ENCODE measurements at regions not wholly inside any gene's neighbourhood (a gene's known extent, or its start where the extent isn't known, plus 50 kb on each side); places are given as distances from the start of the nearest gene placed in this dataset.

DNA sequence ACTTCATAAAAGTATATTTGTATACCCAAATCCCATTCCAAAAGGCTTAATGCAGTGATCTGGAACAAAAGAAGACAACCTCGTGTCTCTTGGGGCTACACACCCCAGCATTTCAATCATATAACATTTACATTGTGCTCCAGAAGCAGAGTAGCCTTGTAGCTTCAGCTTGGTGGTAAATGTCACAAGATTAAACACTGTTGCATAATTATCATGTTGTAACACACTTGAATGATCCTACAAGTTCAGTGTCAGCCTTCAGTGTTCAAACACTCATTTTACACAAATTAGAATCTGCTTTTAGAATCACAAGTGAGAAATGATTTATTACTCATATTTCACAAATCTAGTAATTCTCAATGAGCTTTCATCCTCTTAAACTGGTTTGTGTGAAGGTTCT, 122.6 kb downstream of the CNTN3 start:
- DNase-seq (ENCODE audit: insufficient read length, low spot score, missing footprints): no peak
- Histone ChIP-seq H3K4me2 (ENCODE audit: insufficient read depth, low read length) (no peak overlapping the region), H3K36me3 (ENCODE audit: insufficient read depth, low read length) (no peaks in the 10 kb centered on the region), H3K79me2 (ENCODE audit: insufficient read depth, low read length) (no peaks in the 10 kb centered on the region), H4K20me1 (ENCODE audit: insufficient read depth, low read length) (no peaks in the 10 kb centered on the region), H3K27me3 (ENCODE audit: insufficient read depth, low read length) (no peaks in the 10 kb centered on the region), H3K27ac (ENCODE audit: low read depth, low read length) (no peak overlapping the region), H3K4me1 (ENCODE audit: insufficient read depth, low read length) (no peaks in the 10 kb centered on the region), H2AFZ (ENCODE audit: low read length) (no peak overlapping the region), H3K4me3 (ENCODE audit: insufficient read depth, low read length) (no peak overlapping the region), H3K9me3 (ENCODE audit: low read depth, low read length) (no peaks in the 10 kb centered on the region)
- TF ChIP-seq, protein P1, sequence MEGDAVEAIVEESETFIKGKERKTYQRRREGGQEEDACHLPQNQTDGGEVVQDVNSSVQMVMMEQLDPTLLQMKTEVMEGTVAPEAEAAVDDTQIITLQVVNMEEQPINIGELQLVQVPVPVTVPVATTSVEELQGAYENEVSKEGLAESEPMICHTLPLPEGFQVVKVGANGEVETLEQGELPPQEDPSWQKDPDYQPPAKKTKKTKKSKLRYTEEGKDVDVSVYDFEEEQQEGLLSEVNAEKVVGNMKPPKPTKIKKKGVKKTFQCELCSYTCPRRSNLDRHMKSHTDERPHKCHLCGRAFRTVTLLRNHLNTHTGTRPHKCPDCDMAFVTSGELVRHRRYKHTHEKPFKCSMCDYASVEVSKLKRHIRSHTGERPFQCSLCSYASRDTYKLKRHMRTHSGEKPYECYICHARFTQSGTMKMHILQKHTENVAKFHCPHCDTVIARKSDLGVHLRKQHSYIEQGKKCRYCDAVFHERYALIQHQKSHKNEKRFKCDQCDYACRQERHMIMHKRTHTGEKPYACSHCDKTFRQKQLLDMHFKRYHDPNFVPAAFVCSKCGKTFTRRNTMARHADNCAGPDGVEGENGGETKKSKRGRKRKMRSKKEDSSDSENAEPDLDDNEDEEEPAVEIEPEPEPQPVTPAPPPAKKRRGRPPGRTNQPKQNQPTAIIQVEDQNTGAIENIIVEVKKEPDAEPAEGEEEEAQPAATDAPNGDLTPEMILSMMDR (IDR thresholded peaks at IDR 0.05; ENCODE audit: extremely low read depth, low read depth, low read length): no peak

DNA sequence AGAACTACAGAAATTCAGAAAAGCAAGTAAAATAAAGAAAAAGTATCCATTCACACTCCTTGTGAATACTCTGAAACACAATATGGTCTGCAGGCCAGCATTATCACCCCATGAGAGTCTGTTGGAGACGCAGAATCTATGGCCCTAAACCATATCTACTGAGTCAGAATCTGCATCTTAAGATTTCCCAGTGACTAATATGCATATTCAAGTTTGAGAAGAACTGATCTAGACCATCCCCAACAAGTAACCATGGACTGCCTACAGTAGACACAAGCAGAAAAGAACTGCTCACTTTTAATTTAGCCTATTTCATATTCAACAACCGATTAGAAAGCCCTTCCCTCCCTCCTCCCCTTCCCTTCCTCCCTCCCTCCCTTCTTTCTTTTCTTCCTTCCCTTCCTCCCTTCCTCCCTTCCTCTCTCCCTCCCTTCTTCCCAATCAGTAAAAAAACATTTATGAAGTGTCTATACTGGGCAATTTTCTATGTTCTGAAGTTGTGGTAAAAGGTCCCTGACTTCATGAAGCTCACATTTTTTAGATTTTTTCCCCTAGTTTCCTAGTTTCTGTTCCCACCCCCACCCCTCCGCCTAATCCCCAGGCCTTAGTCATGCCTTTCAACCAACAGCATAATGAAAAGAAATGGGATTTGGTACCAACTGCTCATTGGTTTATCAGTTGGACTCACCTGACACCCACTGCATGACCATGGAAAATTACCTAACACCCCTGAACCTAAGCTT, 125.2 kb downstream of the CNTN3 start:
- Histone ChIP-seq H4K20me1 (ENCODE audit: insufficient read depth, low read length) (no peaks in the 10 kb centered on the region), H3K27ac (ENCODE audit: low read depth, low read length) (no peak overlapping the region), H3K4me2 (ENCODE audit: insufficient read depth, low read length) (no peak overlapping the region), H3K36me3 (ENCODE audit: insufficient read depth, low read length) (no peaks in the 10 kb centered on the region), H3K79me2 (ENCODE audit: insufficient read depth, low read length) (no peaks in the 10 kb centered on the region), H3K4me3 (ENCODE audit: insufficient read depth, low read length) (no peak overlapping the region), H3K4me1 (ENCODE audit: insufficient read depth, low read length) (no peaks in the 10 kb centered on the region), H2AFZ (ENCODE audit: low read length) (no peak overlapping the region), H3K9me3 (ENCODE audit: low read depth, low read length) (no peaks in the 10 kb centered on the region), H3K27me3 (ENCODE audit: insufficient read depth, low read length) (no peaks in the 10 kb centered on the region)
- no peak for DNase-seq (ENCODE audit: insufficient read length, low spot score, missing footprints)
- TF ChIP-seq, protein P1 (IDR thresholded peaks at IDR 0.05; ENCODE audit: extremely low read depth, low read depth, low read length): no peak

GRCh38 chr3:74479915-74480314, 134.5 kb downstream of the CNTN3 start:
- no peaks in the 10 kb centered on the region for H3K79me2 ChIP-seq (ENCODE audit: insufficient read depth, low read length)
- H3K4me3 ChIP-seq (ENCODE audit: insufficient read depth, low read length): no peak overlapping the region
- TF ChIP-seq, protein P1 (IDR thresholded peaks at IDR 0.05; ENCODE audit: extremely low read depth, low read depth, low read length): no peak
- H3K27me3 ChIP-seq (ENCODE audit: insufficient read depth, low read length): no peaks in the 10 kb centered on the region
- H3K36me3 ChIP-seq (ENCODE audit: insufficient read depth, low read length): no peaks in the 10 kb centered on the region
- H4K20me1 ChIP-seq (ENCODE audit: insufficient read depth, low read length): no peaks in the 10 kb centered on the region
- peaks cover 3% of the 10 kb centered on the region for H3K9me3 ChIP-seq (ENCODE audit: low read depth, low read length)
- no peak overlapping the region for H3K4me2 ChIP-seq (ENCODE audit: insufficient read depth, low read length)
- no peak overlapping the region for H3K27ac ChIP-seq (ENCODE audit: low read depth, low read length)
- no peak for DNase-seq (ENCODE audit: insufficient read length, low spot score, missing footprints)
- no peak overlapping the region for H2AFZ ChIP-seq (ENCODE audit: low read length)
- no peaks in the 10 kb centered on the region for H3K4me1 ChIP-seq (ENCODE audit: insufficient read depth, low read length)

DNA sequence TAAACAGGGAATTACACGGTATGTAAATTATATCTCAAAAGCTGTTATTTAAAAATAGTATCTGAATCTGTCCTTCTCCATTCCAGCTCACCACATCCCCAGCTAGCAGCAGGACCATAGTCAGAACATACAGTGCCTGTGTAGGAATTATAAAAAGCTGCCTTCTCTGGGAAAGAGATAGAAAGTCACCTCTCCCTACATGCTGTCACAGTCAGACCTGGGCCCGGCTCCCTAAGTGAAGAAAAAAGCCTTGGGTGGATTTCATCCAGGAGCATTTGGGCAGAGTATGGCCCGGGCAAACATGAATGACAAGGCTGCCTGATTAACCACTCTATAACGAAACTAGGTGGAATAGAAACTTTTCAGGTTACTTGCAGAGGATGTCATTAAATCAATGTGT, 144.1 kb downstream of the CNTN3 start:
- DNase-seq (ENCODE audit: insufficient read length, low spot score, missing footprints): peak; percentile 58
- H3K27me3 ChIP-seq (ENCODE audit: insufficient read depth, low read length): no peaks in the 10 kb centered on the region
- no peaks in the 10 kb centered on the region for H3K4me1 ChIP-seq (ENCODE audit: insufficient read depth, low read length)
- H3K27ac ChIP-seq (ENCODE audit: low read depth, low read length): no peak overlapping the region
- no peak overlapping the region for H3K4me2 ChIP-seq (ENCODE audit: insufficient read depth, low read length)
- no peaks in the 10 kb centered on the region for H3K79me2 ChIP-seq (ENCODE audit: insufficient read depth, low read length)
- H2AFZ ChIP-seq (ENCODE audit: low read length): no peak overlapping the region
- no peaks in the 10 kb centered on the region for H3K9me3 ChIP-seq (ENCODE audit: low read depth, low read length)
- no peaks in the 10 kb centered on the region for H3K36me3 ChIP-seq (ENCODE audit: insufficient read depth, low read length)
- TF ChIP-seq, protein P1 (IDR thresholded peaks at IDR 0.05; ENCODE audit: extremely low read depth, low read depth, low read length): no peak
- H3K4me3 ChIP-seq (ENCODE audit: insufficient read depth, low read length): no peak overlapping the region
- H4K20me1 ChIP-seq (ENCODE audit: insufficient read depth, low read length): no peaks in the 10 kb centered on the region

Data from osteoblast (primary cell).